H4 (cell line): ENCODE measurements at regions not wholly inside any gene's neighbourhood (a gene's known extent, or its start where the extent isn't known, plus 50 kb on each side); places are given as distances from the start of the nearest gene placed in this dataset.

Source experiments
- DNase-seq: peaks from one replicate; pipeline ENCODE4 v3.0.0-alpha.2; 2015; ENCODE audit warnings: low spot score

GRCh38 chr7:70975754-70976153 lies 156.2 kb upstream of the GALNT17 start:
- DNase-seq, result no peak

DNA sequence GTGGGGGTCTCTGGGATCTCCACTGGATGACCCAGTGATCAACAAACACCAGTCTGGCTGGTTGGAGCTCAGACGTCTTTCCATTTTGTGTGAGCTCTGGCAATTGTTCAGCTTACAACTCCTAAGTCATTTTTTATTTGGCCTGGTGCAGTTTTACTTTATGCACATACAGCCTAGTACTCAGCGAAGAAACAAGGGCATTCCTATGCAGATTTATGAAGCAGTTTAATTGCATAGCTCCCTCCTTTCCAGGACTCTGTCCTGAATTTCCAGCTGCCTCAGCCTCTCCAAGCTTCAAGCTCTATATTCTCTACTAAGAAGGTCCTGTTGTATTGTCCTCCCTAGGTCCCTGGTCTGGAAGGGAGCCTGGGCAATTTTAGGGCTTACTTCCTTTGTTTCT lies 145.6 kb upstream of the GALNT17 start:
- DNase-seq, result no peak

DNA sequence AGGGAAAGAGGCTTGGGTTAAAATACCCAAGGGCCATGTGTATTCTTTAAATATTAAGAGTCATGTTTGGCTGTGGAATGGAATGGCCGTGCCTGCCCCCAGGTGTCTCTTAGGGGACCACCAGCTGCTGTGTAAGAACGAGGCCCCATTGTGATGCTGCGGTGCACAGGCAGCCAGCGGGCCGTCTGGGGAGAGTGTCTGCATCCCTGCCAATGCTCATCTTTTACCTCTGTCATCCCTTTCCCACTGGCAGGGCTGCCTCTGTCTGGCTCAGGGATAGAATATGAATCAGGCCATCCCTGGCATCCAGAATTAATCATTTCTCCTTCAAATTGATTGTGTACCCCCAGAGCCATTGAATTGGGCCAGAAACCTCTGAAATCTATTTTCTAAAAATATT lies 137.8 kb upstream of the GALNT17 start:
- no peak for DNase-seq

GRCh38 chr7:70997261-70997660 lies 134.7 kb upstream of the GALNT17 start:
- no peak for DNase-seq

DNA sequence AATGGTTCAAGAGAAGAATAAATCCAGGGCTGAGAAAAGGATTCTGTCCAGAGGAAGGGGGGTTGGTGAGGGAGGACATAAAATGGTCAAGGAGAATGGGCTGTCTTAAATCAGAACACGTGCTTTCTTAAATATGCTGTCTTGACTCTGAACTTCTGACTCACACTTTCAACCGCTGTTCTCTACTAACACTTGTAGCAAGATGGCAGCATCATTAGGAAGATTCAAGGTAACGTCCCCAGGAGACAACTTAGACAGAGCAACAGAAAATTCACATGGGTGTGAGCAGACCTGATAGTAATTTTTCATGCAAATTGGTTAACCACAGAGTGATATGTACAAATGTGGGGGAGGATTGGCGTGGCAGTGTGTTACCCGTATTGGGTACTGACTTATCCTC lies 126.8 kb upstream of the GALNT17 start:
- DNase-seq, result no peak

- DNase-seq, result no peak
Measured at GRCh38 chr7:71009636-71010035, 122.3 kb upstream of the GALNT17 start.

- no peak for DNase-seq
Measured at GRCh38 chr7:71015252-71015900, 116.6 kb upstream of the GALNT17 start.

DNA sequence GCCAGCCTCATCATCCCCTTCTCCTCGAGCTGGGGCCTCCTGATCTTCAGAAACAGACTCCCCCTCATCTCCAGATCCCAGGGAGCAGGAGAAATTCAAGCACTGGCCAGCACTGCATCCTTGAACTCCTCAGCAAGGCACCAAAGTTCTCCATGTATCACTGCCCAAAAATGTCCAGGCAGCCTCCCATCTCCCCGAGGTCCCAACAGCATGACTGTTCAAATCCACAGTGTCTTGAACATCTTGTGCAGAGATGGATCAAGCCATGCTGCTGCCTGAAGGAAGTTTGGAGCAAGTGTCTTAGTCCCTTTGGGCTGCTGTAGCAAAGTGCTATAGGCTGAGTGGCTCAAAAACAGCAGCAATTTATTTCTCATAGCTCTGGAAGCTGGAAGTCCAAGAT lies 115.5 kb upstream of the GALNT17 start:
- DNase-seq, result no peak

DNA sequence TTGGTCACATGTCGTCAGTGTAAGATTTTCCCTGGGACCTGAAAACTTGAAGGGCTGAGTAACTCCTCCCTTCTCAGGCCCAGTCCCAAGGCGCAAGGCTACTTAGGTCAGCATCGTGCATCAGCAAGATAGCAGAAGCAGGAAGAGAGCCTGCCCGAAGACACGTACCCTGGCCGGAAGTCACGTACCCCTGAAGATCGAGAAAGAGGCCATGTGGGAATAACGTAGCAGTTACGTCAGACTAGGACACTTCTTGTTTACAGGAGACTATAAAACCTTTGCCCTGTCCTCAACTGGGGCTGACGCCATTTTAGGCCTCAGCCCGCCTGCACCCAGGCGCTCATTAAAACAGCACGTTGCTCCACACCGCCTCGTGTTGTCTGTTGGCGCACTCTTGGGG lies 114.3 kb upstream of the GALNT17 start:
- no peak for DNase-seq

DNA sequence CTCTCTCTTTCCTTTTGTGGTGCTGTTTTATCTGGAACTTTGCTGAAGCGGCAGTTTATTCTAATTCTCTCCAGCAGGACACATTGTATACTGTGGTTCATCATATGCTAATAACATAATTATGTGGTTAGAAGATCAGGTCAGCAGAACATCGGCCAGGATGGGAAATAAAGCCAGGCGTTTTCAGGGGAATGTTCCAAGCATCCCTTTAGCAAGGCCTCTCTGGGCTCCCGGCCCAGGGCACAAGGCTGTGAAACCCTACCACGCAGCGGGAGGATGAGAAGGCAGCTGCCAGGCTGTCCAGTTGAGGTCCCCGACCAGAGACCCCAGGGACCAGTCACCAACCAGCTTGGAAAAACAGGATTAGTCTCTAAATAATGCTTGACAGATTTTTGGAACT lies 112.2 kb upstream of the GALNT17 start:
- no peak for DNase-seq

DNA sequence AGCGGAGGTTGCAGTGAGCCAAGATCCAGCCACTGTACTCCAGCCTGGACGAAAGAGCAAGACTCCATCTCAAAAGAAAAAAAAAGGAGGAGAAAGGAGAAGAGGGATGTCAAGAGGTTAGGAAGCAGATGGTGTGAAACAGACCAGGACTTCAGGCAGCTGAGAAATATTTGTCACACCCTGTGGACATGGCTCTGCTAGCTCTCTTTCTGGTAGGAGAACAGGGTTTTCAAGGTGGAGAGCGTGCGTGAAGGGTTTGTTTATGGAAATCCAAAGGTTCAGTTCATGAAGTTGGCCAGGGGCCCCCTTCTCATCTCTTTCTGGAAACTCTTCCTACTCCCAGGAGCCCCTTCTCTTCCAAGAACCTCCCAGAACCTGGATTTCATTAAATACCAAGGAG lies 110.8 kb upstream of the GALNT17 start:
- no peak for DNase-seq

DNA sequence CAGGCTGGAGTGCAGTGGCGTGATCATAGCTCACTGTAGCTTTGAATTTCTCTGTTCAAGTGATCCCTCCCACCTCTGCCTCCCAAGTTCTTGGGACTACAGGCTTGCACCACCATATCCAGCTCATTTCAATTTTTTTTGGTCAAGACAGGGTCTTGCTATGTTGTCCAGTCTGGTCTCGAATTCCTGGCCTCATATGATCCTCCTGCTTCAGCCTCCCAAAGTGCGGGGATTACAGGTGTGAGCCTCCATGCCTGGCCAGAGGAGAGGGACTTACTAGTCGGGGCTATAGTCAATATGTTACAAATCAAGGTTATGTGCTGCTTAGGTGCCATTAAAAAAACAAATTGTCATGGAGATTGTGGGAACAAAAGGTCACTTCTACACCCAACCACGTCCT lies 105.3 kb upstream of the GALNT17 start:
- DNase-seq, result no peak

GRCh38 chr7:71034243-71034642 lies 97.7 kb upstream of the GALNT17 start:
- no peak for DNase-seq

DNA sequence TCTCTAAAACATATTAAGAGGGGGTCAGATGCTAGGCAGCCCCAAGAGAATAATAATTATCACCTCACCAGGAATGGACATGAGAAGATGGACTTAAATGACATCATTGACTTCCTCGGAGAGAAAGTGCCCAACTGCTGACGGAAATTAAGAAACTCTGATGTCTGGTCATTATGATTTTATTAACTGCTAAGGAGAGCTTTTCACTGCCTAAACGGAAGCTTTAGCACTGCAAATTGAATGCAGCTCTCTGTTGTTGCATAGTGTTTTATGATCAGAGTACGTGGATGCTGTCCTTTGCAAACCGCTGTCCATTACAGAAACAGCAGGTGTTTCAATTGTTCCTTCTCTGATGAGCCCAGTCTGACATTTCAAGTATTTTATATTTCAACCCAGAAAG lies 89.4 kb upstream of the GALNT17 start:
- DNase-seq, result no peak

GRCh38 chr7:71050492-71050891 lies 81.5 kb upstream of the GALNT17 start:
- no peak for DNase-seq

- no peak for DNase-seq
Measured at GRCh38 chr7:71055504-71055903, 76.4 kb upstream of the GALNT17 start.

GRCh38 chr7:71077743-71078476 lies 54.0 kb upstream of the GALNT17 start:
- DNase-seq, result no peak
